Neural progenitor cell (in vitro differentiated cells): ENCODE measurements at regions not wholly inside any gene's neighbourhood (a gene's known extent, or its start where the extent isn't known, plus 50 kb on each side); places are given as distances from the start of the nearest gene placed in this dataset.

Experiments used
- EZH2 ChIP-seq: fragments of 200-600 bp; sonication (generic); IDR thresholded peaks from 2 replicates; pipeline ENCODE4 v1.6.1; 2017; ENCODE audit warnings: antibody characterized with exemption, mild to moderate bottlenecking, moderate library complexity
- TF ChIP-seq, protein P1 (sequence below): fragments of 200-600 bp; sonication (generic); IDR thresholded peaks from 2 replicates; pipeline ENCODE4 v1.5.1; 2017; ENCODE audit warnings: antibody characterized with exemption, mild to moderate bottlenecking

- TF ChIP-seq, protein P1, sequence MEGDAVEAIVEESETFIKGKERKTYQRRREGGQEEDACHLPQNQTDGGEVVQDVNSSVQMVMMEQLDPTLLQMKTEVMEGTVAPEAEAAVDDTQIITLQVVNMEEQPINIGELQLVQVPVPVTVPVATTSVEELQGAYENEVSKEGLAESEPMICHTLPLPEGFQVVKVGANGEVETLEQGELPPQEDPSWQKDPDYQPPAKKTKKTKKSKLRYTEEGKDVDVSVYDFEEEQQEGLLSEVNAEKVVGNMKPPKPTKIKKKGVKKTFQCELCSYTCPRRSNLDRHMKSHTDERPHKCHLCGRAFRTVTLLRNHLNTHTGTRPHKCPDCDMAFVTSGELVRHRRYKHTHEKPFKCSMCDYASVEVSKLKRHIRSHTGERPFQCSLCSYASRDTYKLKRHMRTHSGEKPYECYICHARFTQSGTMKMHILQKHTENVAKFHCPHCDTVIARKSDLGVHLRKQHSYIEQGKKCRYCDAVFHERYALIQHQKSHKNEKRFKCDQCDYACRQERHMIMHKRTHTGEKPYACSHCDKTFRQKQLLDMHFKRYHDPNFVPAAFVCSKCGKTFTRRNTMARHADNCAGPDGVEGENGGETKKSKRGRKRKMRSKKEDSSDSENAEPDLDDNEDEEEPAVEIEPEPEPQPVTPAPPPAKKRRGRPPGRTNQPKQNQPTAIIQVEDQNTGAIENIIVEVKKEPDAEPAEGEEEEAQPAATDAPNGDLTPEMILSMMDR: no peak
- no peak for TF ChIP-seq EZH2
Measured at GRCh38 chr10:42421812-42422211, 216.6 kb downstream of the ZNF33B start.
